ENCODE measurements at regions not wholly inside any gene's neighbourhood (a gene's known extent, or its start where the extent isn't known, plus 50 kb on each side); places are given as distances from the start of the nearest gene placed in this dataset.

GRCh38 chr5:5967373-5967772 lies 411.0 kb downstream of the MED10 start:
- no peak overlapping the region for H3K4me2 ChIP-seq (ENCODE audit: insufficient read depth, low read length)
- H3K4me1 ChIP-seq (ENCODE audit: control insufficient read depth, extremely low read depth, insufficient read depth, low read length), result no peaks in the 10 kb centered on the region
- no peak for DNase-seq (ENCODE audit: low read depth, low spot score)
- H3K4me3 ChIP-seq (replicated peaks in 1 of 3; ENCODE audit: insufficient read depth in 1 of 3, low read depth in 1 of 3, low read length in 3 of 3), result no peak overlapping the region
- H2AFZ ChIP-seq (ENCODE audit: low read depth, low read length), result no peak overlapping the region
- no peaks in the 10 kb centered on the region for H3K27me3 ChIP-seq (ENCODE audit: control insufficient read depth in 2 of 2, insufficient read depth in 2 of 2, low read length in 2 of 2)
- H4K20me1 ChIP-seq (replicated peaks; ENCODE audit: control insufficient read depth, extremely low read depth, insufficient read depth, low read length), result no peaks in the 10 kb centered on the region
- ChIA-PET CTCF (no interaction called here), POLR2A (no interaction called here)
- TF ChIP-seq JUN (IDR thresholded peaks at IDR 0.05; ENCODE audit: borderline replicate concordance, insufficient read depth, insufficient read length, low read depth) (no peak), POLR2AphosphoS5 (IDR thresholded peaks at IDR 0.05; ENCODE audit: insufficient read depth, low read depth, low read length) (no peak), FOS (IDR thresholded peaks at IDR 0.05; ENCODE audit: borderline replicate concordance, insufficient read depth, low read length) (no peak), MYC (IDR thresholded peaks at IDR 0.05; ENCODE audit: low read depth, low read length) (no peak), POLR2A (IDR thresholded peaks at IDR 0.05; ENCODE audit: low read depth, low read length) (no peak), EZH2 (IDR thresholded peaks at IDR 0.05; ENCODE audit: borderline replicate concordance, low read depth, low read length, severe bottlenecking) (no peak), GATA2 (IDR thresholded peaks at IDR 0.05; ENCODE audit: insufficient read depth, insufficient read length, low read depth, low read length) (no peak), MAX (IDR thresholded peaks at IDR 0.05; ENCODE audit: insufficient read depth, insufficient read length) (no peak)
- TF ChIP-seq, protein P1, sequence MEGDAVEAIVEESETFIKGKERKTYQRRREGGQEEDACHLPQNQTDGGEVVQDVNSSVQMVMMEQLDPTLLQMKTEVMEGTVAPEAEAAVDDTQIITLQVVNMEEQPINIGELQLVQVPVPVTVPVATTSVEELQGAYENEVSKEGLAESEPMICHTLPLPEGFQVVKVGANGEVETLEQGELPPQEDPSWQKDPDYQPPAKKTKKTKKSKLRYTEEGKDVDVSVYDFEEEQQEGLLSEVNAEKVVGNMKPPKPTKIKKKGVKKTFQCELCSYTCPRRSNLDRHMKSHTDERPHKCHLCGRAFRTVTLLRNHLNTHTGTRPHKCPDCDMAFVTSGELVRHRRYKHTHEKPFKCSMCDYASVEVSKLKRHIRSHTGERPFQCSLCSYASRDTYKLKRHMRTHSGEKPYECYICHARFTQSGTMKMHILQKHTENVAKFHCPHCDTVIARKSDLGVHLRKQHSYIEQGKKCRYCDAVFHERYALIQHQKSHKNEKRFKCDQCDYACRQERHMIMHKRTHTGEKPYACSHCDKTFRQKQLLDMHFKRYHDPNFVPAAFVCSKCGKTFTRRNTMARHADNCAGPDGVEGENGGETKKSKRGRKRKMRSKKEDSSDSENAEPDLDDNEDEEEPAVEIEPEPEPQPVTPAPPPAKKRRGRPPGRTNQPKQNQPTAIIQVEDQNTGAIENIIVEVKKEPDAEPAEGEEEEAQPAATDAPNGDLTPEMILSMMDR (IDR thresholded peaks at IDR 0.05; ENCODE audit: extremely low read depth in 1 of 2, insufficient read depth in 1 of 2, low read depth in 1 of 2, low read length in 2 of 2), result no peak
- no TSS peak for BruUV-seq (replicated peaks)
- no peaks in the 10 kb centered on the region for H3K36me3 ChIP-seq (ENCODE audit: control insufficient read depth in 2 of 2, extremely low read depth in 1 of 2, insufficient read depth in 2 of 2, low read length in 2 of 2)
- H3K27ac ChIP-seq (ENCODE audit: insufficient read depth, low read depth, low read length), result no peak overlapping the region
- no peak overlapping the region for H3K9ac ChIP-seq (replicated peaks; ENCODE audit: extremely low read depth, insufficient read depth, low read length)
- H3K9me1 ChIP-seq (replicated peaks; ENCODE audit: control insufficient read depth, extremely low read depth, insufficient read depth, low read length), result no peaks in the 10 kb centered on the region
- no peak for FAIRE-seq
- no peaks in the 10 kb centered on the region for H3K79me2 ChIP-seq (ENCODE audit: control insufficient read depth, insufficient read depth, low read length)
- peaks cover 4% of the 10 kb centered on the region for H3K9me3 ChIP-seq (replicated peaks; ENCODE audit: control insufficient read depth, insufficient read depth, low read length)
- dilution Hi-C loops (cut with MboI; ENCODE audit: extremely low pct_ligation_motif_present, low sequenced_read_pairs), result no loop called here
- intact Hi-C loops (cut with micrococcal nuclease), result no loop called here
